H1 (cell line): ENCODE measurements at regions not wholly inside any gene's neighbourhood (a gene's known extent, or its start where the extent isn't known, plus 50 kb on each side); places are given as distances from the start of the nearest gene placed in this dataset.
"Not testable (repeated sequence)": the region's sequence is repeated elsewhere in the genome, so short reads cannot be mapped to it uniquely, and the experiment has no call there.

Experiments used
- CTCF ChIA-PET: fragments of 300-600 bp; sonication (Branson Sonifier 250); formaldehyde crosslinking; loops from one replicate; lab custom pipeline; 2021; ENCODE audit not compliant: partially characterized antibody; lab: Charles Lee
- POLR2A ChIA-PET: fragments of 300-600 bp; sonication (Branson Sonifier 250); formaldehyde crosslinking; loops from one replicate; lab custom pipeline; 2021; ENCODE audit warnings: inconsistent platforms; ENCODE audit not compliant: partially characterized antibody; lab: Charles Lee
- DNase-seq, 2 experiments: peaks; one replicate each; pipeline versions ENCODE4 v3.0.0 to v3.0.0-alpha.2; 2010 to 2022; ENCODE audit warnings: low spot score in 2 of 2, low read depth in 1 of 2, mixed read lengths in 1 of 2
- FAIRE-seq: peaks from 2 replicates; lab custom pipeline; 2011; peaks lifted over from hg19 to GRCh38; lab: Jason Lieb, UNC
- H2AFZ ChIP-seq: 2 replicates; pipeline ENCODE4 v1.8.1; 2012; ENCODE audit warnings: low read length, inconsistent platforms
- H2AK5ac ChIP-seq: 2 replicates; pipeline ENCODE4 v1.6.1; 2013; ENCODE audit warnings: low read depth, low read length
- H2BK120ac ChIP-seq: replicated peaks from 2 replicates; pipeline ENCODE3; 2013; ENCODE audit warnings: low read depth, low read length, inconsistent platforms
- H2BK12ac ChIP-seq: 2 replicates; pipeline ENCODE4 v1.6.1; 2013; ENCODE audit warnings: low read depth, low read length
- H2BK15ac ChIP-seq: 2 replicates; pipeline ENCODE4 v1.6.1; 2013; ENCODE audit warnings: low read length
- H2BK20ac ChIP-seq: 2 replicates; pipeline ENCODE4 v1.6.1; 2013; ENCODE audit warnings: low read length
- H2BK5ac ChIP-seq: 2 replicates; pipeline ENCODE4 v1.6.1; 2013; ENCODE audit warnings: low read depth, low read length
- H3K14ac ChIP-seq: 2 replicates; pipeline ENCODE4 v1.6.1; 2013; ENCODE audit warnings: inconsistent platforms; ENCODE audit not compliant: insufficient read length
- H3K18ac ChIP-seq: 2 replicates; pipeline ENCODE4 v1.6.1; 2013; ENCODE audit warnings: low read length; ENCODE audit errors: extremely low read depth
- H3K23ac ChIP-seq: 2 replicates; pipeline ENCODE4 v1.6.1; 2013; ENCODE audit warnings: inconsistent platforms; ENCODE audit not compliant: insufficient read length
- H3K23me2 ChIP-seq: 2 replicates; pipeline ENCODE4 v1.6.1; 2013; ENCODE audit warnings: low read depth, low read length
- H3K27ac ChIP-seq: 2 replicates; pipeline ENCODE4 v1.6.1; 2011; ENCODE audit warnings: low read depth, low read length, inconsistent platforms
- H3K27me3 ChIP-seq, 4 experiments: replicated peaks in 1 of 4; 1 replicate in 1 of 4; 2 replicates in 3 of 4; pipeline versions ENCODE4 v1.6.1 to v1.8.1; 2011 to 2013; ENCODE audit warnings: low read length in 3 of 4, mild to moderate bottlenecking in 3 of 4, inconsistent platforms in 2 of 4, mixed read lengths in 2 of 4, moderate library complexity in 1 of 4; ENCODE audit not compliant: control insufficient read depth in 3 of 4, insufficient read depth in 3 of 4; ENCODE audit errors: extremely low read depth in 1 of 4
- H3K36me3 ChIP-seq, 4 experiments: 2 replicates each; pipeline versions ENCODE4 v1.6.1 to v1.8.1; 2011 to 2013; ENCODE audit warnings: mild to moderate bottlenecking in 4 of 4, low read length in 3 of 4, moderate library complexity in 2 of 4, control low read depth in 1 of 4, inconsistent platforms in 1 of 4; ENCODE audit not compliant: insufficient read depth in 4 of 4, control insufficient read depth in 2 of 4
- H3K4ac ChIP-seq: replicated peaks from 2 replicates; pipeline ENCODE3; 2013; ENCODE audit warnings: low read length, low read depth, mixed read lengths, inconsistent platforms; ENCODE audit not compliant: insufficient read length
- H3K4me1 ChIP-seq, 4 experiments: replicated peaks in 1 of 4; 1 replicate in 1 of 4; 2 replicates in 3 of 4; pipeline versions ENCODE4 v1.6.1 to v1.8.1; 2011 to 2013; ENCODE audit warnings: low read length in 3 of 4, inconsistent platforms in 2 of 4, mixed read lengths in 1 of 4; ENCODE audit not compliant: insufficient read depth in 4 of 4, control insufficient read depth in 3 of 4
- H3K4me2 ChIP-seq, 2 experiments: 2 replicates each; pipeline versions ENCODE4 v1.6.1 to v1.8.1; 2011 to 2013; ENCODE audit warnings: low read depth in 2 of 2, low read length in 2 of 2, control low read depth in 1 of 2, inconsistent platforms in 1 of 2, mild to moderate bottlenecking in 1 of 2; ENCODE audit not compliant: insufficient read depth in 1 of 2
- H3K4me3 ChIP-seq, 4 experiments: fragments of 200-600, 300-600 bp in 1 of 4; sonication (generic), shearing (Covaris generic), sonication (Bioruptor Twin) in 1 of 4; 2 replicates each; pipeline versions ENCODE4 v1.5.1 to v1.8.1; 2011 to 2016; ENCODE audit warnings: low read length in 4 of 4, low read depth in 3 of 4, control low read depth in 2 of 4, inconsistent platforms in 2 of 4, mild to moderate bottlenecking in 2 of 4, mixed read lengths in 1 of 4, moderate library complexity in 1 of 4; ENCODE audit not compliant: insufficient read depth in 2 of 4; ENCODE audit errors: extremely low read depth in 1 of 4
- H3K56ac ChIP-seq: replicated peaks from 2 replicates; pipeline ENCODE3; 2013; ENCODE audit warnings: low read depth, mild to moderate bottlenecking, mixed read lengths, low read length, inconsistent platforms; ENCODE audit not compliant: insufficient read length
- H3K79me1 ChIP-seq: 2 replicates; pipeline ENCODE4 v1.6.1; 2013; ENCODE audit warnings: low read depth, low read length, control low read depth
- H3K79me2 ChIP-seq, 2 experiments: 2 replicates each; pipeline versions ENCODE4 v1.6.1 to v1.8.1; 2012 to 2013; ENCODE audit warnings: low read length in 2 of 2, mild to moderate bottlenecking in 2 of 2, inconsistent platforms in 1 of 2; ENCODE audit not compliant: insufficient read depth in 2 of 2, control insufficient read depth in 1 of 2
- H3K9ac ChIP-seq, 4 experiments: replicated peaks in 1 of 4; 1 replicate in 1 of 4; 2 replicates in 3 of 4; pipeline versions ENCODE4 v1.6.1 to v1.8.1; 2011 to 2013; ENCODE audit warnings: low read depth in 3 of 4, low read length in 3 of 4, control low read depth in 2 of 4, mild to moderate bottlenecking in 2 of 4, moderate library complexity in 2 of 4, inconsistent platforms in 1 of 4; ENCODE audit errors: extremely low read depth in 1 of 4
- H3K9me3 ChIP-seq, 2 experiments: 2 replicates each; pipeline versions ENCODE4 v1.6.1 to v1.8.1; 2012 to 2013; ENCODE audit warnings: mild to moderate bottlenecking in 2 of 2, moderate library complexity in 2 of 2, control low read depth in 1 of 2, inconsistent platforms in 1 of 2, low read depth in 1 of 2, low read length in 1 of 2, mixed read lengths in 1 of 2; ENCODE audit not compliant: insufficient read depth in 2 of 2
- H4K20me1 ChIP-seq, 2 experiments: replicated peaks in 1 of 2; 2 replicates each; pipeline versions ENCODE3 to v1.8.1; 2011 to 2013; ENCODE audit warnings: inconsistent platforms in 2 of 2, low read length in 2 of 2, mild to moderate bottlenecking in 1 of 2; ENCODE audit not compliant: insufficient read depth in 2 of 2, control insufficient read depth in 1 of 2
- H4K5ac ChIP-seq: 2 replicates; pipeline ENCODE4 v1.6.1; 2013; ENCODE audit warnings: low read length, low read depth, mixed read lengths, inconsistent platforms; ENCODE audit not compliant: insufficient read length
- H4K8ac ChIP-seq: 2 replicates; pipeline ENCODE4 v1.8.0; 2013; ENCODE audit warnings: mild to moderate bottlenecking, moderate library complexity, low read length, inconsistent platforms; ENCODE audit not compliant: insufficient read depth; ENCODE audit errors: extremely low read depth
- H4K91ac ChIP-seq: replicated peaks from 2 replicates; pipeline ENCODE3; 2013; ENCODE audit warnings: low read length, mixed read lengths, inconsistent platforms; ENCODE audit not compliant: insufficient read length
- SRF ChIP-seq: IDR thresholded peaks from 2 replicates; pipeline ENCODE4 v1.6.1; 2011; ENCODE audit warnings: mild to moderate bottlenecking, low read depth, low read length, moderate library complexity
- WGBS, 2 experiments: shearing (Covaris generic) in 1 of 2; methylation state at CpG; one replicate each; pipeline versions ENCODE4 v1.1.6 to v1.1.7; 2013 to 2015; ENCODE audit warnings: low lambda C conversion rate in 2 of 2, mixed read lengths in 2 of 2, inconsistent platforms in 1 of 2, low coverage in 1 of 2, missing lambda C conversion rate in 1 of 2; ENCODE audit not compliant: insufficient replicate concordance in 2 of 2, insufficient coverage in 1 of 2, insufficient read length in 1 of 2; ENCODE audit errors: extremely low coverage in 1 of 2, missing lambda C conversion rate in 1 of 2; 5-methylcytosine and 5-hydroxymethylcytosine counted together

- Histone ChIP-seq H3K79me2 (no peaks in the 10 kb centered on the region), H3K23ac (no peak overlapping the region), H3K9ac (no peak overlapping the region), H3K18ac (no peak overlapping the region), H3K27ac (no peak overlapping the region), H2BK20ac (no peak overlapping the region), H3K4me1 (no peaks in the 10 kb centered on the region), H3K4ac (no peak overlapping the region), H2BK5ac (no peak overlapping the region), H2BK12ac (no peak overlapping the region), H3K14ac (no peak overlapping the region), H3K56ac (no peak overlapping the region), H3K79me1 (no peaks in the 10 kb centered on the region), H2BK15ac (no peak overlapping the region), H3K23me2 (no peaks in the 10 kb centered on the region), H3K9me3 (peaks cover 21 to 22% of the 10 kb centered on the region in 2 experiments), H3K4me2 (no peak overlapping the region), H2BK120ac (no peak overlapping the region), H4K91ac (no peak overlapping the region), H2AFZ (no peak overlapping the region), H3K36me3 (no peaks in the 10 kb centered on the region), H3K27me3 (no peaks in the 10 kb centered on the region), H2AK5ac (no peak overlapping the region), H4K20me1 (no peaks in the 10 kb centered on the region), H4K5ac (no peak overlapping the region), H4K8ac (no peak overlapping the region), H3K4me3 (no peak overlapping the region)
- ChIA-PET POLR2A (no interaction called here), CTCF (no interaction called here)
- DNase-seq (no peak), FAIRE-seq (no peak)
- no peak for TF ChIP-seq SRF
- WGBS, 2 experiments, result 92% methylated on average over 3 of the region's 3 CpGs; no CpG with 5 or more reads in 1 of the 2 experiments
Measured at GRCh38 chr6:112606656-112607435, 259.7 kb downstream of the RFPL4B start.

DNA sequence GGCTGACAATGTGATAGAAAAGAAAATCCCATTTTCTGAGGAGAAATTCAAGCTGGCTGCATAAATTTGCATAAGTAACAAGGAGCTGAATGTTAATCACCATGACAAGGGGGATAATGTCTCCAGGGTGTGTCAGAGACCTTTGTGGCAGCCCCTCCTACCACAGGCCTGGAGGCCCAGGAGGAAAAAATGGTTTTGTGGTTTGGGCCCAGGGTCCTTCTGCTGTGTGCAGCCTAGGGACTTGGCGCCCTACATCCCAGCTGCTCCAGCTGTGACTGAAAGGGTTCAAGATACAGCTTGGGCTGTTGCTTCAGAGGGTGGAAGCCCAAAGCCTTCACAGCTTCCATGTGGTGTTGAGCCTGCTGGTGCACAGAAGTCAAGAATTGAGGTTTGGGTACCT lies 261.8 kb downstream of the RFPL4B start:
- DNase-seq, H4K91ac ChIP-seq, H2AK5ac ChIP-seq, H3K4me1 ChIP-seq, H3K23ac ChIP-seq, H4K20me1 ChIP-seq, H3K27ac ChIP-seq, H2BK12ac ChIP-seq, H2AFZ ChIP-seq, H2BK20ac ChIP-seq, H3K4ac ChIP-seq, FAIRE-seq, H3K27me3 ChIP-seq, H3K4me3 ChIP-seq, H3K9ac ChIP-seq, H2BK5ac ChIP-seq, H3K23me2 ChIP-seq, H2BK15ac ChIP-seq, H4K8ac ChIP-seq, H3K14ac ChIP-seq, H3K79me2 ChIP-seq, H2BK120ac ChIP-seq, CTCF ChIA-PET, H4K5ac ChIP-seq, H3K56ac ChIP-seq, POLR2A ChIA-PET, H3K79me1 ChIP-seq, H3K36me3 ChIP-seq, H3K18ac ChIP-seq, H3K4me2 ChIP-seq: not testable (repeated sequence)
- WGBS, 2 experiments, result 92% methylated on average over 1 of the region's 1 CpG; no CpG with 5 or more reads in 1 of the 2 experiments
- peaks cover 21 to 22% of the 10 kb centered on the region in 2 experiments for H3K9me3 ChIP-seq
